ENCODE measurements at regions not wholly inside any gene's neighbourhood (a gene's known extent, or its start where the extent isn't known, plus 50 kb on each side); places are given as distances from the start of the nearest gene placed in this dataset.

- Histone ChIP-seq H3K36me3 (no peaks in the 10 kb centered on the region), H3K27ac (no peak overlapping the region), H3K4me1 (ENCODE audit: control insufficient read depth in 1 of 2, low read depth in 2 of 2) (no peaks in the 10 kb centered on the region), H3K4me3 (no peak overlapping the region), H3K9me3 (peaks cover 4% of the 10 kb centered on the region), H3K27me3 (replicated peaks; ENCODE audit: insufficient read depth) (no peaks in the 10 kb centered on the region)
- no peak for DNase-seq (ENCODE audit: low spot score)
- ATAC-seq (ENCODE audit: insufficient number of reproducible peaks, low FRiP score, low read depth) = no peak
- TF ChIP-seq CTCF (IDR thresholded peaks at IDR 0.05) = no peak
Observed at GRCh38 chr6:67722861-67723261, 912.2 kb upstream of the ADGRB3 start.

- Histone ChIP-seq H3K36me3 (no peaks in the 10 kb centered on the region), H3K4me1 (ENCODE audit: control insufficient read depth in 1 of 2, low read depth in 2 of 2) (peaks cover 4 to 11% of the 10 kb centered on the region in 2 donors), H3K27me3 (replicated peaks; ENCODE audit: insufficient read depth) (no peaks in the 10 kb centered on the region), H3K4me3 (no peak overlapping the region), H3K27ac (no peak overlapping the region), H3K9me3 (no peaks in the 10 kb centered on the region)
- DNase-seq (ENCODE audit: low spot score) = no peak
- no peak for TF ChIP-seq CTCF (IDR thresholded peaks at IDR 0.05)
- no peak for ATAC-seq (ENCODE audit: insufficient number of reproducible peaks, low FRiP score, low read depth)
Observed at GRCh38 chr6:67717281-67717680, 917.8 kb upstream of the ADGRB3 start.

- Histone ChIP-seq H3K27ac (no peak overlapping the region), H3K36me3 (no peaks in the 10 kb centered on the region), H3K4me3 (no peak overlapping the region), H3K9me3 (peaks cover 4% of the 10 kb centered on the region), H3K4me1 (ENCODE audit: control insufficient read depth in 1 of 2, low read depth in 2 of 2) (no peaks in the 10 kb centered on the region), H3K27me3 (replicated peaks; ENCODE audit: insufficient read depth) (no peaks in the 10 kb centered on the region)
- TF ChIP-seq CTCF (IDR thresholded peaks at IDR 0.05) = no peak
- ATAC-seq (ENCODE audit: insufficient number of reproducible peaks, low FRiP score, low read depth) = no peak
- no peak for DNase-seq (ENCODE audit: low spot score)
Observed at GRCh38 chr6:67706388-67706787, 928.7 kb upstream of the ADGRB3 start.

- Histone ChIP-seq H3K4me1 (ENCODE audit: control insufficient read depth in 1 of 2, low read depth in 2 of 2) (no peaks in the 10 kb centered on the region), H3K4me3 (no peak overlapping the region), H3K9me3 (no peaks in the 10 kb centered on the region), H3K27ac (no peak overlapping the region), H3K27me3 (replicated peaks; ENCODE audit: insufficient read depth) (no peaks in the 10 kb centered on the region), H3K36me3 (no peaks in the 10 kb centered on the region)
- no peak for TF ChIP-seq CTCF (IDR thresholded peaks at IDR 0.05)
- no peak for DNase-seq (ENCODE audit: low spot score)
- ATAC-seq (ENCODE audit: insufficient number of reproducible peaks, low FRiP score, low read depth) = no peak
Observed at GRCh38 chr6:67698534-67698933, 936.5 kb upstream of the ADGRB3 start.

- no peak for TF ChIP-seq CTCF (IDR thresholded peaks at IDR 0.05)
- DNase-seq (ENCODE audit: low spot score) = no peak
- ATAC-seq (ENCODE audit: insufficient number of reproducible peaks, low FRiP score, low read depth) = no peak
- no peaks in the 10 kb centered on the region for H3K36me3 ChIP-seq
- H3K27ac ChIP-seq = no peak overlapping the region
- H3K27me3 ChIP-seq (replicated peaks; ENCODE audit: insufficient read depth) = no peaks in the 10 kb centered on the region
- H3K9me3 ChIP-seq = no peaks in the 10 kb centered on the region
- no peak overlapping the region for H3K4me3 ChIP-seq
- H3K4me1 ChIP-seq (ENCODE audit: control insufficient read depth in 1 of 2, low read depth in 2 of 2) = no peaks in the 10 kb centered on the region
Observed at GRCh38 chr6:67694127-67694526, 941.0 kb upstream of the ADGRB3 start.

All from thoracic aorta (tissue), 2 donors.